Left ventricle myocardium inferior (tissue), 1 donor: ENCODE measurements at regions not wholly inside any gene's neighbourhood (a gene's known extent, or its start where the extent isn't known, plus 50 kb on each side); places are given as distances from the start of the nearest gene placed in this dataset.

Source experiments
- DNase-seq: peaks from one replicate; pipeline ENCODE4 v3.0.0-alpha.2; 2020
- H3K27ac ChIP-seq: fragments of 200-600 bp; replicated peaks from 2 replicates; pipeline ENCODE4 v1.8.0; 2021
- H3K27me3 ChIP-seq: fragments of 200-600 bp; 2 replicates; pipeline ENCODE4 v1.8.0; 2021; ENCODE audit warnings: low read depth
- H3K36me3 ChIP-seq: fragments of 200-600 bp; 2 replicates; pipeline ENCODE4 v1.8.0; 2021
- H3K4me1 ChIP-seq: fragments of 200-600 bp; 2 replicates; pipeline ENCODE4 v1.8.0; 2021
- H3K4me3 ChIP-seq: fragments of 200-600 bp; 2 replicates; pipeline ENCODE4 v1.8.0; 2021; ENCODE audit warnings: mild to moderate bottlenecking, moderate library complexity
- H3K9me3 ChIP-seq: fragments of 200-600 bp; replicated peaks from 2 replicates; pipeline ENCODE4 v1.8.0; 2021
- intact Hi-C: fragments of 100-400 bp; cut with micrococcal nuclease; formaldehyde crosslinking; loops from one replicate; pipeline ENCODE4 v1.11.0; 2022
- TF ChIP-seq, protein P1 (sequence below): fragments of 200-600 bp; IDR thresholded peaks from 2 replicates; pipeline ENCODE4 v1.8.0; 2021; ENCODE audit warnings: antibody characterized with exemption, mild to moderate bottlenecking, borderline replicate concordance
- donor health status: DM: no; HTN: yes; CAD: no; lungs with severe emphysema.

DNA sequence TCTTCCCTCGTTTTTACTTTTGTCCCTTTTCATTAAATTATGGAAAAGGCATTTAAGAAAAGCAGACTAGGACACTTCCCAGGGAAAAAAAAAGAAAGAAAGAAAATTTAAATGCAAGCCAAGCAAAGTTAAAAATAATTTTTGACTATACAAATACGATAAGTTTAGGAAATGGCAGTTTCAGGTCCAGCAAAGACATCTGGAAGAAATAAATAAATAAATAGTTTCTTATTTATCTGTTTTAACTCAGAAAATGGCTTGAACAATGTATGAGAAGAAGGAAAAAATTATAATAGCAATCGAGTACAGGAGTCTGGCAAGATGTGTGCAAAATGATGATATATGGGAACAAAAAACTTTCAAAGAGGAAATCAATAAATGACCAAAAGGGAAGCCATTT lies 114.6 kb upstream of the NCKAP5 start:
- H3K4me1 ChIP-seq: peaks cover 5% of the 10 kb centered on the region
- no peaks in the 10 kb centered on the region for H3K36me3 ChIP-seq
- intact Hi-C loops: no loop called here
- no peak for DNase-seq
- H3K27me3 ChIP-seq: no peaks in the 10 kb centered on the region
- TF ChIP-seq, protein P1, sequence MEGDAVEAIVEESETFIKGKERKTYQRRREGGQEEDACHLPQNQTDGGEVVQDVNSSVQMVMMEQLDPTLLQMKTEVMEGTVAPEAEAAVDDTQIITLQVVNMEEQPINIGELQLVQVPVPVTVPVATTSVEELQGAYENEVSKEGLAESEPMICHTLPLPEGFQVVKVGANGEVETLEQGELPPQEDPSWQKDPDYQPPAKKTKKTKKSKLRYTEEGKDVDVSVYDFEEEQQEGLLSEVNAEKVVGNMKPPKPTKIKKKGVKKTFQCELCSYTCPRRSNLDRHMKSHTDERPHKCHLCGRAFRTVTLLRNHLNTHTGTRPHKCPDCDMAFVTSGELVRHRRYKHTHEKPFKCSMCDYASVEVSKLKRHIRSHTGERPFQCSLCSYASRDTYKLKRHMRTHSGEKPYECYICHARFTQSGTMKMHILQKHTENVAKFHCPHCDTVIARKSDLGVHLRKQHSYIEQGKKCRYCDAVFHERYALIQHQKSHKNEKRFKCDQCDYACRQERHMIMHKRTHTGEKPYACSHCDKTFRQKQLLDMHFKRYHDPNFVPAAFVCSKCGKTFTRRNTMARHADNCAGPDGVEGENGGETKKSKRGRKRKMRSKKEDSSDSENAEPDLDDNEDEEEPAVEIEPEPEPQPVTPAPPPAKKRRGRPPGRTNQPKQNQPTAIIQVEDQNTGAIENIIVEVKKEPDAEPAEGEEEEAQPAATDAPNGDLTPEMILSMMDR: no peak
- no peaks in the 10 kb centered on the region for H3K9me3 ChIP-seq
- no peak overlapping the region for H3K4me3 ChIP-seq
- H3K27ac ChIP-seq: no peak overlapping the region

DNA sequence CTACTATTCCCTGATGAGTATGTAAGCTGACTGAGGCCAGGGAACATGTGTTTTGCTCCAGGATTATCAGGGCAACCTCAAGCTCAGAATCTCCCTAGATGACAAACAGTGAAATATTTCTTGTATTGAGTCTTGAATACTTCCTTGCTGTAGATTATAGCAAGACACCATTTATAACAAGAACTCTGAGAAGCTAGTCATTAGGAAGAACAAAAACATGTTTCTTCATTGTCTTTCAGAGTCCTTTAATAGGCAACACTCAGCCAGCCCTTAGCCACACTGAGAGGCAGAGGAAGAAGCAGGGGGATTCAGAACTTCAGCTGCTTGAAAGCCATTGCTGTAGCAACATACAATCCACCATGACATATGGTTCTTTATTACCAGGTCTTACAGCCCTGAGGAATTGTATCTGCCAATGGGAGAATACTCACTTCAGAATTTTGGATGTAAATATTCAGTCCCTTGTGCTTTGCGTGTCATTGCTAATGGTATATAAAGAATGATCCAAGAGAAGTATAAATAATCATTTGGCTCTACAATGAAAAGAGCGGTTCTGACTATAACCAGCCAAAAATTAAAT lies 117.5 kb upstream of the NCKAP5 start:
- no peaks in the 10 kb centered on the region for H3K27me3 ChIP-seq
- DNase-seq: no peak
- TF ChIP-seq, protein P1: no peak
- no peak overlapping the region for H3K4me3 ChIP-seq
- H3K9me3 ChIP-seq: no peaks in the 10 kb centered on the region
- H3K4me1 ChIP-seq: no peaks in the 10 kb centered on the region
- no peak overlapping the region for H3K27ac ChIP-seq
- H3K36me3 ChIP-seq: no peaks in the 10 kb centered on the region
- intact Hi-C loops: no loop called here

DNA sequence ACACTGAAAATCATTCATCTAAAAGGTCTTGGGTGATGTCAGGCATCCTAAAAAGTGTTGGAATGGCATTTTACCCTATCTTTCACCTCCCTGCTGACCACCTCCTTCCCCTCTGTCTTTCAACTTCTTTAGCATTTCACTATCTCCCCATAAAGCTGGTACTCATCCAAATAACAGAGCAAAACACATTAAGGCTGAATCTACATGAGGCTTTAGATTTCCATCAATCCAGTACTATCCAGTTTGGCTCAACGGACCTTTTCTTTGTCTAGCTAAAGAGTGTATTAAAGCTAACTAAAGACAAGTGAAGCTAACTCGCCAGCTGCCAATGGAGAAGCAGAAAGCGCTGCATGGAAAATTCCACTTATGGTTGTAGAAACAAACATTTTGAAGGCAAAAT lies 122.5 kb upstream of the NCKAP5 start:
- Histone ChIP-seq H3K9me3 (peaks cover 9% of the 10 kb centered on the region), H3K27me3 (no peaks in the 10 kb centered on the region), H3K4me3 (no peak overlapping the region), H3K27ac (no peak overlapping the region), H3K4me1 (no peaks in the 10 kb centered on the region), H3K36me3 (no peaks in the 10 kb centered on the region)
- intact Hi-C loops: no loop called here
- DNase-seq: no peak
- TF ChIP-seq, protein P1: no peak

DNA sequence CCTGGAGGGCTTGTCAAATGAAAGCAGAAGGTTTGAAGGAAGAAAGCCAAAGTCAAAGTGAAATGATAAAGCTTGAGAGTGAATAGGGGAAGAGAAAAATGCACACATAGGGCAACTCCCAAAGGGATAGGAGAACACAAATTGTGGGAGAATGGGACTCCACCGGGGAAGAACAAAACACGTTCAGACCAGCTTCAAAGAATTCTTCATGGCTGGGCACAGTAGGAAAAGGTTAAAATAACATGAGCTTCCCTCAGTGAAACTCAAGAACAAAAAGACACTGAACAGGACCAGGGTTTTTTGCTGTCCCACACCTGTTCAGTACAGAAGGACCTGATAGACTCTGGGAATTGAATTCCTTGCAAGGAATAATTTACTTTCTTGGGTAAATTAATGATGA lies 123.1 kb upstream of the NCKAP5 start:
- Histone ChIP-seq H3K27ac (no peak overlapping the region), H3K4me1 (no peaks in the 10 kb centered on the region), H3K36me3 (no peaks in the 10 kb centered on the region), H3K9me3 (peaks cover 9% of the 10 kb centered on the region), H3K4me3 (no peak overlapping the region), H3K27me3 (no peaks in the 10 kb centered on the region)
- TF ChIP-seq, protein P1: no peak
- intact Hi-C loops: no loop called here
- no peak for DNase-seq

DNA sequence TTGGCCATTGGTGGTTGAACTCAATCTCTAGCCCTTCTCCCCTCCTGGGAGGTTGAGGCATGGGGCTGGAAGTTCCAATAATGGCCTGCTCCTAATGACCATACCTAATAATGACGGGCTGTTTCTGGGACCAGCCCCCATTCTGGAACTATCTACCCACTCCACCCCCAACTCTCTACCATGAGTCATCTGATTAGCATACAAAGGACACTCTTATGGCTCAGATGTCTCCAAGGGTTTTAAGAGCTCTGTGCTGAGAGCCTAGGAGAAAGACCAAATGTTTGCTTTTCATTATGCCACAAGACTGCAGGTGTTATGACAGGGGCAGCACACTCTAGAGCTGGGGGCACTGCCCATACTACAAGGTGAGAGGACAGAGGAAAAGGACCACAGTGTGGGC lies 137.0 kb upstream of the NCKAP5 start:
- H3K9me3 ChIP-seq: peaks cover 14% of the 10 kb centered on the region
- intact Hi-C loops: no loop called here
- no peak overlapping the region for H3K4me3 ChIP-seq
- H3K4me1 ChIP-seq: no peaks in the 10 kb centered on the region
- DNase-seq: no peak
- H3K36me3 ChIP-seq: no peaks in the 10 kb centered on the region
- TF ChIP-seq, protein P1: no peak
- no peak overlapping the region for H3K27ac ChIP-seq
- no peaks in the 10 kb centered on the region for H3K27me3 ChIP-seq
